BJ (cell line): ENCODE measurements at regions not wholly inside any gene's neighbourhood (a gene's known extent, or its start where the extent isn't known, plus 50 kb on each side); places are given as distances from the start of the nearest gene placed in this dataset.
A peak's percentile ranks its signal among the peaks of the same experiment; 100 is the strongest.

Experiments used
- CTCF ChIA-PET: fragments of 350-600 bp; formaldehyde crosslinking; extraction: SDS; loops from one replicate; lab custom pipeline; 2021; ENCODE audit warnings: antibody characterized with exemption, inconsistent platforms; lab: Yijun Ruan, JAX
- POLR2A ChIA-PET: fragments of 300-600 bp; sonication (Branson Sonifier 250); formaldehyde crosslinking; extraction: SDS; loops from one replicate; lab custom pipeline; 2021; ENCODE audit warnings: antibody characterized with exemption; lab: Charles Lee
- DNase-seq: peaks from one replicate; pipeline ENCODE4 v3.0.0-alpha.2; 2011; ENCODE audit warnings: low read depth
- H3K27me3 ChIP-seq: 2 replicates; pipeline ENCODE4 v1.6.0; 2011; ENCODE audit warnings: low read length; ENCODE audit not compliant: control insufficient read depth, insufficient read depth
- H3K36me3 ChIP-seq: 2 replicates; pipeline ENCODE4 v1.5.1; 2011; ENCODE audit warnings: low read length; ENCODE audit not compliant: control insufficient read depth, insufficient read depth
- H3K4me3 ChIP-seq: 2 replicates; pipeline ENCODE4 v1.5.1; 2011; ENCODE audit warnings: low read depth, mild to moderate bottlenecking, control low read depth, low read length
- CTCF ChIP-seq: IDR thresholded peaks from 2 replicates; pipeline ENCODE4 v1.5.1; 2011; ENCODE audit warnings: low read depth, mild to moderate bottlenecking, control low read depth, inconsistent platforms, low read length, moderate library complexity; ENCODE audit not compliant: insufficient read depth

DNA sequence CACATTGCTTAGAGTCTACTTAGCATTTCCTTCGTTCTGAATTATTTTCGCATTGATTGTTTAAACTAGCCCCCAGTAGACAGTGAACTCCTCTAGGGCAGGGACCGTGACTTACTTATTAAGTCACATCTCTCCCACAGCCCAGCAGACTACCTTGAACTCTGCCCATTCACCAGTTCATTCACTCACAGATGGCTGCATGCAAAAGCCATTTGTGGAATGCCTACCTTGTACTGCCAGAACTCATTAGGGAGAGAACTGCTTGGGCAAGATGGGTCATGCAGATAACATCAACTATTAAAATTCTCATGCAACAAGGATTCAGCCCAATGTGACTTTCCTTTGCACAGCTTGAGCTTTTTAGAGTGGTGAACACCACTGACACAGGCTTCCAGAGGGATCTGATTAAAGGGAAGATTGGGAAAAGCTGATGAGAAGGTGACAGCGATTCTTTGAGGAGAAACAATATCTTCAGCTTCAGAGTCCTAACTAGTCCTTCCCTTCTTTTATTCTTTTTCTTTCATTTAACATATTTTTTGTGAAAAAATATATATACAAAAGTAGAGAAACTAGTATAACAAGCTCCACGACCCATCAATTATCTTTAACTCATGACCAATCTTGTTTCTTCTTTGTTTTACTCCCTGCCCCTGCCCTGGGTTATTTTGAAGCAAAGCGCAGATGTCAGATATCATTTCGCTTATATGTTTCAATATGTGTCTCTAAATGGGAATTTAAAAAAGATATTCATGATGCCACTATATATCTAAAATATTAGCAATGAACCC, 273.9 kb downstream of the CDC5L start:
- ChIA-PET CTCF (interaction anchor here (1.2 to 2.0 kb wide), 6 partner anchors 9 to 1269 kb away, joined by 3 to 11 read pairs (median 4); no protein-coding TSS in a partner anchor), POLR2A (interaction anchor here (0.5 to 0.8 kb wide), 3 partner anchors 594 to 717 kb away, joined by 3 to 8 read pairs (median 6); partner anchors contain the start of gene SUPT3H)
- TF ChIP-seq CTCF, result no peak
- no peaks in the 10 kb centered on the region for H3K36me3 ChIP-seq
- peak; percentile 89 for DNase-seq
- H3K27me3 ChIP-seq, result no peaks in the 10 kb centered on the region
- H3K4me3 ChIP-seq, result no peak overlapping the region

DNA sequence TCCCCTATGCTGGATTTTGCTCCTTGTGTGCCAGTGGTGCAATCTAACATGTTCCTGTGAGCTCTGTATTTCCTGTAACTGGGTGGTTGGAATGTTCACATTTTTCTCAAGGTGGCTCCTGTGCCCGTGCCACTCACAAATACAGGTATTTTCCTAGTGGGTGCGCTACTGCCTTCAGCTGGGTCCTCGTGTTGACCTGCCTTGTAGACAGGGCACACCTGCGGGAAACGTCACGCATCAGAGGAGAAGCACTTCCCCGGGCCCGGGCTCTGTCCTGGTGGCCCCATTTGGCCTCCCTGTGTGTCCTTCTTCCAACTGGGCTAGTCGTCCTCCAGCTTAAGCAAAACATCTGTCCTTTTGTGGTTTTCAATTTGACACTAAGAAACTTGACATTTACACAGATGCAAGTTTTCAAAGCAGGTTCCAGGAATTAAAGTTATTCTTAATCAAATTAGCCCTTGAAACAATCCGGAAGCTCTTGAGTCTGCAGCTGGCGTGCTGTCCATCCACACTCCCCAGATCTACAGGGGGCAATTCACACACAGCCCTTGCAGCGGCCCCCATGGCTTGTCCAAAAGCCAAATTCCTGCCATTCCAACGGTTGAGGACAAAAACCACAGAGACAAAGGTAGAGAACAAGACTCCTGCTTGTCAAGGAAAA, 275.1 kb downstream of the CDC5L start:
- POLR2A ChIA-PET, result no interaction called here
- CTCF ChIA-PET, result interaction anchor here (0.7 to 1.8 kb wide), 4 partner anchors 9 to 1268 kb away, joined by 3 to 4 read pairs (median 4); no protein-coding TSS in a partner anchor

DNA sequence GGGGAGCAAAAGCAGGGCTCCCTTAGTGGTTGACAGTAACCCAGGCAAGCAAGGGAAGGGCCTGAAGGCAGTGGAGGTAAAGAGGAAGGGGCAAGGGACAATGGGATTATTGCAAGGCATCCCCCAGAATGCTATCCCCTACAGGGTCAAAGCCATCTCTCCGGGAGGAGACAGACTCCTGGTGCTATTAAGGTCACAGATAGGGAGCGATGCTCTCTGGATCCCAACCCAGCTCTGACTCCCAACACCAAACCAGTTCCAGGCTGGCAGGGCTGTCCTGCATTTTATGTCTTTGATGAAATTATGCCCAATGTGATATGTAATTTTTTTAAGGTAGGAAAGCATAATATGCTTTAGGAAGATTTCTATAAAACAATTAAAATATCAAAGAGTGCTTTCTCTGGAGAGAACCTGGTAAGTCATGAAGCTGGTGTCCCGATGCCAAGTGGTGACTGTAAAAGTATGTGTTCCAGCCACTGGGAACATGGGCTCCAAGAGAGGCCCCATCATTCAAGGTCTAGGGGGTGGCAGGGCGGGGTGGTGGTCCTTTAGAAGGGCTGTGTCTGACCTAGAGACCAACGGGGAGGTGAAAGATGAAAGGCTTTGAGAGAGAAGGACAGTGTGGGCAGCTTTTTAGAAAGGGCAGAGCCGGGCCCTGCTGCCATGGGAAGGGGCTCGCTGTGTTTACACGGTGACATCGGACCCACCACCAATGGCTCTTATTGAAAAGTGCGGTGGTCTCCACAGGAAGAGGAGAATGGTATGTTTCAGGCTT, 276.5 kb downstream of the CDC5L start:
- CTCF ChIA-PET, result no interaction called here
- H3K36me3 ChIP-seq, result no peaks in the 10 kb centered on the region
- POLR2A ChIA-PET, result no interaction called here
- no peak overlapping the region for H3K4me3 ChIP-seq
- H3K27me3 ChIP-seq, result no peaks in the 10 kb centered on the region
- TF ChIP-seq CTCF, result no peak
- DNase-seq, result no peak

More for the DNA sequence above, 275.1 kb downstream of the CDC5L start:
- TF ChIP-seq CTCF, result no peak
- H3K4me3 ChIP-seq, result no peak overlapping the region
- H3K36me3 ChIP-seq, result no peaks in the 10 kb centered on the region
- DNase-seq, result no peak
- no peaks in the 10 kb centered on the region for H3K27me3 ChIP-seq

- CTCF ChIA-PET, result interaction anchor here (1.0 kb wide), 1 partner anchor 1266 kb away, joined by 3 read pairs; no protein-coding TSS in a partner anchor
- H3K27me3 ChIP-seq, result no peaks in the 10 kb centered on the region
- no peak overlapping the region for H3K4me3 ChIP-seq
- H3K36me3 ChIP-seq, result no peaks in the 10 kb centered on the region
- POLR2A ChIA-PET, result no interaction called here
- no peak for TF ChIP-seq CTCF
- no peak for DNase-seq
Observed at GRCh38 chr6:44664716-44665115, 277.2 kb downstream of the CDC5L start.
